ENCODE measurements at regions not wholly inside any gene's neighbourhood (a gene's known extent, or its start where the extent isn't known, plus 50 kb on each side); places are given as distances from the start of the nearest gene placed in this dataset.
"Not testable (repeated sequence)": the region's sequence is repeated elsewhere in the genome, so short reads cannot be mapped to it uniquely, and the experiment has no call there.

- DNase-seq, result no peak
Observed at GRCh38 chr1:101185421-101185820, 51.4 kb upstream of the S1PR1 start.

DNA sequence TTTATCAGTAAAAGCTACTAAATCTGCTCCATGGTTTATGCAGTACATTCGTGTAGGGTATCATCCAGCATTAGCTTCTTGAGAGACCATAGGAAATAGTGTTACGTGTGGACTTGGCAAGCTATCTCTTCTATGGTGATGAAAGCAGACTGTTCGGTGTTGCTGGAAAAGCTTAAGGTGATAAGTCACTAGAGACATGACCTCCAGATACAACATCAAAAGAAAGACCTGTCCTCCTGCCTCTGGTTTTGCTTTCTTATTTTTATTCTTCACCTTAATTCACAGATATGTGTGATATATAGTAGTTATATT, 53.5 kb upstream of the S1PR1 start:
- no peak for DNase-seq

- DNase-seq, result no peak
Observed at GRCh38 chr1:101182627-101183387, 54.0 kb upstream of the S1PR1 start.

DNA sequence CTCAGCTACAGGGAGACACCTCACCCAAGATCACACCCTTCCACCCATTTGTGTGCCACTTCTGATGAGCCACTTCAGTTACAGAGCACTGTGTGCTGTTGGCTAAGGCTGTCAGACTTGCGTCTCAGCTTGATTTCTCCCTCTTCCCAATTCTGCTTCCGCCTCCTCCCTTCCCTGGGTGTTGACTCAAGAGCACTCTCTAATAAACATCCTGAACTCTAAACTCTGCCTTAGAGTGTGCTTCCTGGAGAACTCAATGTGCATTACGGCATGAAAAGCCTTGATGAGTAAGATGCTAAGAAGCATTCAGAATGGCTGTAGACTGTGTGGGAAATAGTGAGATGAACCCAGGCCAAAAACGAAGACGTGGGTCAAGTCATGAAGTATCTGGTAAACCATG, 54.9 kb upstream of the S1PR1 start:
- DNase-seq, result no peak

DNA sequence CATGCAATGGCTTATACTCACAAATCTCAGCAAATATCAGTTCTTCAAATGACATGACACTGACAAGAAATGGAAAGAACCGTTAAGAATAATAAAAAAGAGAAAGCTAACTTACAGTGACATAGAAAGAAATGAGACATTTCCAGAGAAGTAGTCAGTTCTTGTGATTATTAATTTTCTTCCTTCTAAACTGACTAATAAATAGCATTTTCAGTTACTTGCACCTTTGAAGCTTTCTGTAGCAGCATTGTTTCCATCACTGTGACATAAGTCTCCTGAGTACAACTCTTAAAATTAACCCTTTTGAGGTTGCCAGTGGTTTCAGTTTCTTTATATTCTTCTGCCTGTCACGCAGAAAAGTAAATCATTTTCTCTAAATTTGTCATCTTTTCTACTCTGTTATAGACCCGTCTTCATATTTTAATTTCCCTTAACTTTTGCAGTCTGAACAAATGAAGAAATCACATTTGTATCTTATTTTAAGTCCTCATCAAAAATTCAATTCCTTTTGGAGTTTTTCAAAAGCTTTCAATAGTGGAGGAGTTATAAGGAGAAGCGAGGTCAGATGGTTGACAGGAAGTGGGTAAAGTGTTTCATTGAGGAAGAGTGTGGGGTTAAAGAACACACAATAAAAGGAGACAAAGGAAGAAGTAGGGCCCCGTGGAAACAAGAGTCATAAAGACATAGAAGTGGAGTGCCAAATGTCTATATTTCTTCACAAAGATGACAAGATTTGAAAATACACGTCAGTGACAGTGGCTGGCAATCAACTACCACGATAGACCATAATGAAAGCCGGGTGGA, 57.9 kb upstream of the S1PR1 start:
- DNase-seq, result no peak

DNA sequence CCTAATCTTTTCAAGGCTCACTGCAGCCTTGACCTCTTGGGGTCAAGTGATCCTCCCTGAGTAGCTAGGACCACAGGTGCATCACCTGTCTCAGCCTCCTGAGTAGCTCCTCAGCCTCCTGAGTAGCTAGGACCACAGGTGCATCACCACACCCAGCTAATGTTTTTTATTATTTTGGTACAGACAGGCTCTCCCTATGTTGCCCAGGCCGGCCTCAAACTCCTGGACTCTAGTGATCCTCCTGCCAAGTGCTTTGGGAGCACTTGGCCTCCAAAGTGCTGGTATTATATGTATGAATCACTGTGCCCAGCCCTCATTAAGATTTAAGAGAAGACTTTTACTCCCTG, 58.5 kb upstream of the S1PR1 start:
- DNase-seq, result no peak

DNA sequence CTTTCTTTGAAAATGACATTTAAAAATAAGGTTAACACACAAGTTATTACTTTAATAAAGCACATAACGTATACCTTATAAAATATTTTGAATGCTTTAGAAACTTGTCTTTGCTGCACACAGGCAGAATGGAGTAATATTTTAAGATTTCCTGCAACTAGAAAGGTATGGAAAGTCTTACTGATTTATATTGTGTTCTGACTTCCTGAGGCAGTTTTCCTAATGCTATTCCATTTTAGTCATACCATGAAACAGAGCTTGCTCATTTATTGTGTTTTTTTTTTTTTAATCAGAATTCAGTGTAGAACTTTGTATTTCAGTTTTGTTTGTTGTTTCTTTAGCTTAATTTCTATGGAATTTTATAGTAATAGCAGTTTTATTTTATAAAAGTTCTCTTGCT, 60.9 kb upstream of the S1PR1 start:
- DNase-seq, result no peak

DNA sequence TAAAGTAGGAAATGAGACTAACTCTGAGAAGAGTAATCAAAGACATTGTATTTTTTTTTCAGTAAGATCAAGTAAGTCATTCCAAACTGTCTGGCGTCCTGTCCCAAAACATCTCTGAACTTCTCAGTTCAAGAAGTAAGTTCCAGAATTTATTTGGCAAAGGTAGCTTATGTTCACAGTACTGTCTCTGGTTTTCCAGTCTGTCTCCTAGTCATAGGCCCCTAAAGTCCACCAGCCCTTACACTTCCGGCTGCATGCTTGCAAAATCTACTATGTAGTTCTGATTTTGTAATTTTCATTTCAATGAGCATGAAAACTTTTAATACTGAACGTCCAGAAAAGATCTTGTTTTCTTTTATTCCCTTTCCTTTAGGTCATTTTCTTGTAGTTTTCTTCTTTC, 61.4 kb upstream of the S1PR1 start:
- DNase-seq, result no peak

GRCh38 chr1:101174722-101175121, 62.1 kb upstream of the S1PR1 start:
- no peak for DNase-seq

DNA sequence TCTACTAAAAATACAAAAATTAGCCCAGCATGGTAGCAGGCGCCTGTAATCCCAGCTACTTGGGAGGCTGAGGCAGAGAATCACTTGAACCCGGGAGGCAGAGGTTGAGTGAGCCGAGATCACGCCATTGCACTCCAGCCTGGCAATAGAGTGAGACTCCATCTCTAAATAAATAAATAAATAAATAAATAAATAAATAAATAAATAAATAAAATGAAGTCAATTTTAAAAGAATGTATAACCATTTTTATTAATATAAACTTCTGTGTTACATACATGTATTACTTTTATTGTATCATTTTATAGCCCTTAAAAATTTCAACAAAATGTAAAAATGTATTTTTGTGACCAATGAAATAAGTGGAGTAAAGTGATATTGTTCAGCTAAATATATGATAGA, 62.5 kb upstream of the S1PR1 start:
- DNase-seq, result not testable (repeated sequence)

- DNase-seq, result no peak
Observed at GRCh38 chr1:101170506-101171050, 66.2 kb upstream of the S1PR1 start.

- DNase-seq, result no peak
Observed at GRCh38 chr1:101167891-101168290, 68.9 kb upstream of the S1PR1 start.

GRCh38 chr1:101166583-101167120, 70.2 kb upstream of the S1PR1 start:
- DNase-seq, result no peak

GRCh38 chr1:101165954-101166353, 70.9 kb upstream of the S1PR1 start:
- DNase-seq, result no peak

- no peak for DNase-seq
Observed at GRCh38 chr1:101165532-101165931, 71.3 kb upstream of the S1PR1 start.

- DNase-seq, result no peak
Observed at GRCh38 chr1:101164776-101165175, 72.0 kb upstream of the S1PR1 start.

DNA sequence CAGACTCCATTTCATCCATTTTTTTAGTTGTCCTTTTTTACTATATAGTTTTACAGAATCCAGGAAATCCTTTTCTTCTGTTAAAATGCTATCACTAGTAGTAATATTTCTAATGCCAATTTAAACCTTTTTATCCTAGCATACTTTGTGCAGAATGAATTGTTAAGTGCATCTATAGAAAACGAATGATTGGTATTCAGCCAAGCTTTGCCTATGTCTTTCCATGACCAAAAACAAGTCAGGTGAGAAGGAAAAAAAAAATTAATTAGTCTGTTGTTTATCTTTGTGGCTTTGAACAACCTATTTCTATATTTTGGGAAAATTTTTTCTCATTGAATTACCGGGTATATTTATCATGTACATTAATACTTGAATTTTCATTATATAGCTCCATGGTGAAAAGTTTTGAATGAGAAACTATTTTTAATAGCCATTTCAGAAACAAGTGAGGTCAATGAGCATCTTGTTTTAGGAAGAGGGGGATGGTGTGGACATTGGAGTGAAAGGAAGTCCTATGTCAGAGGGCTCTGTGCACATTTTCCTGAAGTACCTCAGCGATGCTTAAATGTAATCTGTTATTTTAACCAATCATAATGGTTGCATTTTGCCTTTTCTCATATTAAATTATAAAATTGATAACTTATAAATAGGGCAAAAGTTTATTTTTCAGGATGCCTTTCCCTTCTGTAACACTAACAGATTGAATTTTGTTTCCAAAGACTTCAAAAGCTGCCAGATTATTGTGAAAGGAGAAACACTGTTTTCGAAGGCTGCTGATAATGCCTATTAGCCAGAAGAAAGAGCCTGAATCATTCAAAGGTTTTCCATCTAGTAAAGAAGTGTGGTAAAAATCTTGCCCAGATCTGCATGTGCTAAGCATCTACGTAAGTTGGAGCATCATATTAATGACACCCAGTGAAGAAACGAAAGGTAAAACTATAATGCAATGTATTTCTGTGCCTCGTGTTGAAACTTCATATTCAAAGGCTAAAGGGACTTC, 73.8 kb upstream of the S1PR1 start:
- no peak for DNase-seq

DNA sequence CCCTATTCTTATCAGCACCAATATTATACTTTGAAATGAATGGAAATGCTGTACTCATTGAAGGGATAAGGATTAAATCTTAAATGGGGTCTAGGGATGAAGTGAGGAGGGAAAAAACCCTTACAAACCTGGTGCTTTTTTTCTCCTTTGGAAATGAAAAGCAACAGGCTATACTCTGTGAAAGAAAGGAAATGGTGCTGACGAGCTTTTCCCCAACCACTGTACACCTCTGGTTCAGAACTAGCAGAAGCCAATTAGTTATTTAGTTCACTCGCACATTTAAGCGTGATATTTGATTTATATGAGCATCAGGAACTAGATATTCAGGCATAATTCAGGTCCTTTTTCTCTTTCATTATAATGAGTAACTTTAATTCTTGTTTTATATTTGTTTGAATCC, 74.5 kb upstream of the S1PR1 start:
- no peak for DNase-seq

- no peak for DNase-seq
Observed at GRCh38 chr1:101161619-101162018, 75.2 kb upstream of the S1PR1 start.

DNA sequence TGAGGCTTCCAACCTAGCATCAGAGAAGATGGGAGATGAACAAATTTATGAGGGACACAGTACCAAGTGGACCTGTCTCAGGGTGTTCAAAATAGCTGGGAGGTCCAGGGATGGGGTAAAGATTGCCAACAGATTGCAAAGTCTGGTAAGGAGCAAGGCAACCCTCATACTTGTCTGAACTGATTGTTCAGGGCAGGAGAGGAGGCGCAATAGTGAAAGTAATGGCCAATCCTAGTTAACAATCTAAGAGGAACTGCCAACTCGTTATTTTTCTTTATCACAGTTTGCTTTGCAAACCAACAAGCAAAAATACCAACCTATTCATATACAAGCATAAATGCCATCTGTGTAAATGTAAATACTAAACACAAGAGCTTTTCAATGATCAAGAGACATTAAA, 78.4 kb upstream of the S1PR1 start:
- DNase-seq, result no peak

GRCh38 chr1:101154547-101154946, 82.3 kb upstream of the S1PR1 start:
- DNase-seq, result no peak

GRCh38 chr1:101153692-101154091, 83.1 kb upstream of the S1PR1 start:
- no peak for DNase-seq

DNA sequence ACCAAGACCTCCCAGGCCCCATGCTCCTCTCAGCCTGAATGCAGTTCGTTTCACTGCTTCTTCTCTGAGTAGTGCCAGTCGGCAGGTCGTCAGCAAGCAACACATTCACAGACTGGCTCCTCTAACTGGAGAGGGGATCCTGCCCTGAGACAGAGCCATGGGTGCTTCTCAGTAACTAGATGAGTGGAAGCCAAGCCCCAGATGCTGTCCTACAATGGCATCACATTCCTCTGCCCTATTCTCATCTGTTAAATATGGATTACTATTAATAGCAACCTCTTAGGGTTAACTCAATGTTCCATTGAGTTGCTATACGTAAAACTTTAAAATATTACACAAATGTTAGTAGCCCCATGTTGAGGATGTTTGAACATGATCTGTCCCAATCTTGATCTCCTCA, 84.2 kb upstream of the S1PR1 start:
- DNase-seq, result no peak
